HG03378 (cell line): ENCODE measurements at regions not wholly inside any gene's neighbourhood (a gene's known extent, or its start where the extent isn't known, plus 50 kb on each side); places are given as distances from the start of the nearest gene placed in this dataset.

Source experiments
- ATAC-seq: cut with Tn5 transposase; IDR thresholded peaks from one replicate; pipeline ENCODE4 v1.9.1; 2021; ENCODE audit warnings: mild to moderate bottlenecking, moderate library complexity; ENCODE audit not compliant: unreplicated experiment

DNA sequence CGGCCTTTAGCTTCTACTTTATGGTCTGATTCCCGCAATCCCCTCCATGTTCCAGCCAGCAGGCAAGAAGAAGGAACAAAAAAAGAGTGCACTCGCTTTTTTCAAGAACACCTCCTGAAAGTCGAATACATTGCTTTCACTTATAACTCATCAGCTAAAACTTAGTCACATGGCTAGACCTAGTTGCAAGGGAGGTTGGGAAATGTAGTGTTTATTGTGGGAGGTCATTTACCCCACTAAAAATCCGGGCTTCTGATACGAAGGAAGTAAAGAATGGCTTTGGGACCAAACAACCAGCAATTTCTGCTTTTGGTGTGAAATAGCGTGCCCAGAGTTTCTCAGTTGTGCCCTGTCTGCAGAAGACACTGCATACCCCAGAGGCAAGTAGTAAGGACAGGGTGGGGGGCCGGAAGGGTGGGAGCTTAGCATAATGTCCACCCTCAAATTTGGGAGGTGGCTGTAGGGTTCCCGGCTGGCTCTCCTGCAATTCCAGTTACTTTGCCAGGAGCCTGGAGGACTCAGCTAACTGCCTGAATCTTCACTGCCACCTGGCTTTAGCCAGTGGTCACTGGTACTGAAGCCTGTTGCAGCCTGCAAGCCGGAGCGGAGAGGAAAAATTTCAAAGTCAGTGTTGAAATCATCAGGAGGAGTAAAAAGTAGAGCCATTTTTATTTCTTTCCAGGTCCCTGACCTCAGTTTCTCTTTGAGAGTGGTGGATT is 57.7 kb upstream of the F3 start:
- ATAC-seq: no peak

DNA sequence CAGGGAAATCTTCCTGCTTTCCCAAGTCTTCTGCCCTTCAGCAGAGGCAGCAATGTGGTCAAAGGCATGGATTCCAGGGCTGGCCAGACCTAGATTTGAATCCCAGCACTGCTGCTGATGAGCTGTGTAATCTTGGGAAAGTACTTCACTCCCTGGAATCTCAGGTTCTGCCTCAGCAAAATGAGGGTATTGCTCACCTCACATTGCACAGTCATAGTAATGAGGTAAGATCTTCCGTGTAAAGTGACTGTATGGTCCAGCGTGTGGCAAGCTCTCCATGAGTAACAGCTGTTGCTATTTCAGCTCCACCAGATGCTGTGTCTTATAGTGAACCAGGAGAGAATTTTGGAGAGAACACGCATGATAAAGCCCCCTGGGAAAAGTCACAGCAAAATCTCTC is 56.1 kb upstream of the F3 start:
- no peak for ATAC-seq

- ATAC-seq: no peak
These were observed 54.7 kb upstream of the F3 start for GRCh38 chr1:94596260-94596659.

- no peak for ATAC-seq
These were observed 54.1 kb upstream of the F3 start for GRCh38 chr1:94595658-94596057.

DNA sequence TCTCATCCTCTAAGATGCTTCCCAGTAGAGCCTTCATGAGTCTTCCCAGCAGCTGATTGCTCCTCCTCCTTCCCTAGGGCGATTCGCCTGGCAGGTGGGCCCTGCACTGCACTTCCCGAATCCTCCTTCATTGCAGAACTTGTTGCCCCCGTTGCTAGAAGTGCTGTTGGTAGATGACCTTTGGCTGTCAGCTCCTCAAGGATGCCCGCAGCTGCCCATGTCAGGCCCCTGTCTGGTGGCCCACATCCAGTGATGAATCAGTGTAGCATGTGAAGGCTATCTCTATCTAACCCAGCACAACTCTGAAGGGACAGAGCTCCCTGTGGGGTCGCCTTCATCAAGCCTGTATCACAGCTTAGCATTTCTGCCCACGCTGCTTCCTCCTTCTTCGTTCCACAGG is 52.1 kb upstream of the F3 start:
- ATAC-seq: no peak

DNA sequence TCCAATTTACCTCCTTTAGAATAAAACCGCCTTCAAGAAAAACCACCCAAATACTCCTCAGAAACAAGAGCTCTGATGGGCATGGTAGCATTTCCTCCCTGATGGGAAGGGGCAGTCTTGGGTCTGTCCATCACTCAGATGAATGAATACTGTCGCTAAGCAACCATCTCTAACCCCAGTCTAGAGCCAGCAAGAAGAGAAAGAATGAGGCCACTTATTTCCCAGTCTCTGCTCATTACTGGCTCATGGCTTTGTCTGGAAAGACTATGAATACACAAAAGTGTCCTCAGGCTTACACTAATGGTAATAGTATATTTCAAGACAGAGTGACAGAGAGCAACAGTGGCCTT is 51.0 kb upstream of the F3 start:
- ATAC-seq: no peak

GRCh38 chr1:94591823-94592570 is 50.4 kb upstream of the F3 start:
- ATAC-seq: no peak
